WTC11 (cell line): ENCODE measurements at regions not wholly inside any gene's neighbourhood (a gene's known extent, or its start where the extent isn't known, plus 50 kb on each side); places are given as distances from the start of the nearest gene placed in this dataset.

Experiments
- ATAC-seq: fragments of 200-7000 bp; cut with Tn5 transposase; 2 replicates; pipeline ENCODE4 v1.10.0; 2021; ENCODE audit warnings: mild to moderate bottlenecking, moderate library complexity
- CTCF ChIA-PET: fragments of 300-600 bp; sonication (Branson Sonifier 250); formaldehyde crosslinking; loops from one replicate; lab custom pipeline; 2021; ENCODE audit warnings: antibody characterized with exemption; lab: Charles Lee
- POLR2A ChIA-PET: fragments of 350-600 bp; sonication (Branson Sonifier 250); formaldehyde crosslinking; loops from one replicate; lab custom pipeline; 2021; ENCODE audit warnings: antibody characterized with exemption; lab: Charles Lee
- DNase-seq: peaks from one replicate; pipeline ENCODE4 v3.0.0; 2021; ENCODE audit warnings: low spot score
- H3K27ac Mint-ChIP-seq: 2 replicates; pipeline ENCODE4 v1.8.0; 2021; ENCODE audit warnings: mixed read lengths
- H3K27me3 Mint-ChIP-seq: 2 replicates; pipeline ENCODE4 v1.8.0; 2021; ENCODE audit warnings: low read depth, mild to moderate bottlenecking, moderate library complexity, mixed read lengths
- H3K36me3 Mint-ChIP-seq: 2 replicates; pipeline ENCODE4 v1.8.0; 2021; ENCODE audit warnings: mixed read lengths
- H3K4me1 Mint-ChIP-seq: 2 replicates; pipeline ENCODE4 v1.8.0; 2022; ENCODE audit warnings: mixed read lengths
- H3K4me3 Mint-ChIP-seq: 2 replicates; pipeline ENCODE4 v1.8.0; 2021; ENCODE audit warnings: mild to moderate bottlenecking, moderate library complexity, mixed read lengths
- H3K9me3 Mint-ChIP-seq: 2 replicates; pipeline ENCODE4 v1.8.0; 2021; ENCODE audit warnings: mixed read lengths
- ATF6 ChIP-seq: sonication (generic); formaldehyde crosslinking; IDR thresholded peaks from 2 replicates; pipeline ENCODE4 v1.8.1; 2023; ENCODE audit warnings: mild to moderate bottlenecking, missing genetic modification reagents
- CREM ChIP-seq: sonication (generic); formaldehyde crosslinking; IDR thresholded peaks from 2 replicates; pipeline ENCODE4 v1.8.1; 2022; ENCODE audit warnings: mild to moderate bottlenecking, missing genetic modification reagents, moderate library complexity
- ETV6 ChIP-seq: sonication (generic); formaldehyde crosslinking; IDR thresholded peaks from 2 replicates; pipeline ENCODE4 v1.8.1; 2022; ENCODE audit warnings: mild to moderate bottlenecking, missing genetic modification reagents
- FOXP1 ChIP-seq: sonication (generic); formaldehyde crosslinking; IDR thresholded peaks from 2 replicates; pipeline ENCODE4 v1.8.0; 2022; ENCODE audit warnings: missing genetic modification reagents, mild to moderate bottlenecking, moderate library complexity, borderline replicate concordance
- GABPB1 ChIP-seq: sonication (generic); formaldehyde crosslinking; IDR thresholded peaks from 2 replicates; pipeline ENCODE4 v1.8.1; 2023; ENCODE audit warnings: mild to moderate bottlenecking, missing genetic modification reagents
- GRHL2 ChIP-seq: fragments of 250-450 bp; sonication (Bioruptor Pico); IDR thresholded peaks from 2 replicates; pipeline ENCODE4 v1.8.0; 2022; ENCODE audit warnings: mild to moderate bottlenecking, moderate library complexity; ENCODE audit not compliant: insufficient replicate concordance, severe bottlenecking
- HMGA2 ChIP-seq: fragments of 250-450 bp; sonication (Bioruptor Pico); IDR thresholded peaks from 2 replicates; pipeline ENCODE4 v1.4.0; 2021; ENCODE audit warnings: mild to moderate bottlenecking, moderate library complexity
- HMGXB4 ChIP-seq: sonication (generic); formaldehyde crosslinking; IDR thresholded peaks from 2 replicates; pipeline ENCODE4 v1.8.1; 2023; ENCODE audit warnings: mild to moderate bottlenecking, moderate library complexity, missing genetic modification reagents
- JAZF1 ChIP-seq: fragments of 250-450 bp; sonication (Bioruptor Pico); IDR thresholded peaks from 2 replicates; pipeline ENCODE4 v1.9.0; 2021; ENCODE audit warnings: moderate library complexity, mild to moderate bottlenecking, inconsistent platforms
- NFE2L1 ChIP-seq: sonication (generic); formaldehyde crosslinking; IDR thresholded peaks from 2 replicates; pipeline ENCODE4 v1.8.1; 2023; ENCODE audit warnings: missing genetic modification reagents
- NFYB ChIP-seq: sonication (generic); formaldehyde crosslinking; conservative IDR thresholded peaks from 2 replicates; pipeline ENCODE4 v1.8.0; 2022; ENCODE audit warnings: low read depth, missing genetic modification reagents
- NR1H2 ChIP-seq: sonication (generic); formaldehyde crosslinking; IDR thresholded peaks from 2 replicates; pipeline ENCODE4 v1.9.0; 2021; ENCODE audit warnings: mild to moderate bottlenecking, moderate library complexity, missing genetic modification reagents
- RELA ChIP-seq: sonication (generic); formaldehyde crosslinking; IDR thresholded peaks from 2 replicates; pipeline ENCODE4 v1.8.1; 2022; ENCODE audit warnings: missing genetic modification reagents, mild to moderate bottlenecking, borderline replicate concordance
- ZBTB21 ChIP-seq: sonication (generic); formaldehyde crosslinking; IDR thresholded peaks from 2 replicates; pipeline ENCODE4 v1.8.1; 2023; ENCODE audit warnings: mild to moderate bottlenecking, missing genetic modification reagents, borderline replicate concordance
- ZBTB43 ChIP-seq: sonication (generic); formaldehyde crosslinking; IDR thresholded peaks from 2 replicates; pipeline ENCODE4 v1.8.1; 2023; ENCODE audit warnings: mild to moderate bottlenecking, missing genetic modification reagents
- ZNF138 ChIP-seq: sonication (generic); formaldehyde crosslinking; conservative IDR thresholded peaks from 2 replicates; pipeline ENCODE4 v1.8.1; 2022; ENCODE audit warnings: mild to moderate bottlenecking, moderate library complexity, missing genetic modification reagents
- ZNF281 ChIP-seq: sonication (generic); formaldehyde crosslinking; IDR thresholded peaks from 2 replicates; pipeline ENCODE4 v1.8.0; 2023; ENCODE audit warnings: mild to moderate bottlenecking, missing genetic modification reagents
- TF ChIP-seq, protein P1 (sequence below): sonication (generic); formaldehyde crosslinking; conservative IDR thresholded peaks from 2 replicates; pipeline ENCODE4 v1.8.1; 2022; ENCODE audit warnings: mild to moderate bottlenecking, missing genetic modification reagents
- TF ChIP-seq, protein P2 (sequence below): sonication (generic); formaldehyde crosslinking; IDR thresholded peaks from 2 replicates; pipeline ENCODE4 v1.8.1; 2023; ENCODE audit warnings: mild to moderate bottlenecking, missing genetic modification reagents, borderline replicate concordance
- TF ChIP-seq, protein P3 (sequence below): sonication (generic); formaldehyde crosslinking; IDR thresholded peaks from 2 replicates; pipeline ENCODE4 v1.8.1; 2023; ENCODE audit warnings: mild to moderate bottlenecking, missing genetic modification reagents, moderate library complexity

- TF ChIP-seq JAZF1 (CRISPR knock-in tag): no peak
- TF ChIP-seq GRHL2 (CRISPR knock-in tag): no peak
- TF ChIP-seq, all 79 proteins: peak for 0
Observed at GRCh38 chr6:4394786-4395185, 259.4 kb upstream of the ECI2 start (continued).

- TF ChIP-seq, protein P1, sequence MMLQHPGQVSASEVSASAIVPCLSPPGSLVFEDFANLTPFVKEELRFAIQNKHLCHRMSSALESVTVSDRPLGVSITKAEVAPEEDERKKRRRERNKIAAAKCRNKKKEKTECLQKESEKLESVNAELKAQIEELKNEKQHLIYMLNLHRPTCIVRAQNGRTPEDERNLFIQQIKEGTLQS (CRISPR knock-in tag): no peak
- TF ChIP-seq, protein P2, sequence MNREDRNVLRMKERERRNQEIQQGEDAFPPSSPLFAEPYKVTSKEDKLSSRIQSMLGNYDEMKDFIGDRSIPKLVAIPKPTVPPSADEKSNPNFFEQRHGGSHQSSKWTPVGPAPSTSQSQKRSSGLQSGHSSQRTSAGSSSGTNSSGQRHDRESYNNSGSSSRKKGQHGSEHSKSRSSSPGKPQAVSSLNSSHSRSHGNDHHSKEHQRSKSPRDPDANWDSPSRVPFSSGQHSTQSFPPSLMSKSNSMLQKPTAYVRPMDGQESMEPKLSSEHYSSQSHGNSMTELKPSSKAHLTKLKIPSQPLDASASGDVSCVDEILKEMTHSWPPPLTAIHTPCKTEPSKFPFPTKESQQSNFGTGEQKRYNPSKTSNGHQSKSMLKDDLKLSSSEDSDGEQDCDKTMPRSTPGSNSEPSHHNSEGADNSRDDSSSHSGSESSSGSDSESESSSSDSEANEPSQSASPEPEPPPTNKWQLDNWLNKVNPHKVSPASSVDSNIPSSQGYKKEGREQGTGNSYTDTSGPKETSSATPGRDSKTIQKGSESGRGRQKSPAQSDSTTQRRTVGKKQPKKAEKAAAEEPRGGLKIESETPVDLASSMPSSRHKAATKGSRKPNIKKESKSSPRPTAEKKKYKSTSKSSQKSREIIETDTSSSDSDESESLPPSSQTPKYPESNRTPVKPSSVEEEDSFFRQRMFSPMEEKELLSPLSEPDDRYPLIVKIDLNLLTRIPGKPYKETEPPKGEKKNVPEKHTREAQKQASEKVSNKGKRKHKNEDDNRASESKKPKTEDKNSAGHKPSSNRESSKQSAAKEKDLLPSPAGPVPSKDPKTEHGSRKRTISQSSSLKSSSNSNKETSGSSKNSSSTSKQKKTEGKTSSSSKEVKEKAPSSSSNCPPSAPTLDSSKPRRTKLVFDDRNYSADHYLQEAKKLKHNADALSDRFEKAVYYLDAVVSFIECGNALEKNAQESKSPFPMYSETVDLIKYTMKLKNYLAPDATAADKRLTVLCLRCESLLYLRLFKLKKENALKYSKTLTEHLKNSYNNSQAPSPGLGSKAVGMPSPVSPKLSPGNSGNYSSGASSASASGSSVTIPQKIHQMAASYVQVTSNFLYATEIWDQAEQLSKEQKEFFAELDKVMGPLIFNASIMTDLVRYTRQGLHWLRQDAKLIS: no peak
- TF ChIP-seq HMGA2: no peak
- TF ChIP-seq NR1H2 (CRISPR knock-in tag): no peak
- TF ChIP-seq, protein P3, sequence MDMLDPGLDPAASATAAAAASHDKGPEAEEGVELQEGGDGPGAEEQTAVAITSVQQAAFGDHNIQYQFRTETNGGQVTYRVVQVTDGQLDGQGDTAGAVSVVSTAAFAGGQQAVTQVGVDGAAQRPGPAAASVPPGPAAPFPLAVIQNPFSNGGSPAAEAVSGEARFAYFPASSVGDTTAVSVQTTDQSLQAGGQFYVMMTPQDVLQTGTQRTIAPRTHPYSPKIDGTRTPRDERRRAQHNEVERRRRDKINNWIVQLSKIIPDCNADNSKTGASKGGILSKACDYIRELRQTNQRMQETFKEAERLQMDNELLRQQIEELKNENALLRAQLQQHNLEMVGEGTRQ (CRISPR knock-in tag): no peak
- TF ChIP-seq ETV6 (CRISPR knock-in tag): no peak
- no peak for TF ChIP-seq FOXP1
- TF ChIP-seq NFE2L1 (CRISPR knock-in tag): no peak
- no peak for TF ChIP-seq RELA
- TF ChIP-seq ATF6 (CRISPR knock-in tag): no peak
- no peak for TF ChIP-seq GABPB1
- TF ChIP-seq ZBTB21 (CRISPR knock-in tag): no peak
- TF ChIP-seq CREM (CRISPR knock-in tag): no peak
- TF ChIP-seq ZNF138 (CRISPR knock-in tag): no peak
- H3K9me3 Mint-ChIP-seq: peaks cover 25% of the 10 kb centered on the region
- no peak overlapping the region for H3K4me3 Mint-ChIP-seq
- ChIA-PET CTCF (no interaction called here), POLR2A (no interaction called here)
- no peak overlapping the region for H3K27ac Mint-ChIP-seq
- DNase-seq: peak; percentile 28
- peaks cover 18% of the 10 kb centered on the region for H3K4me1 Mint-ChIP-seq
- peaks cover 19% of the 10 kb centered on the region for H3K36me3 Mint-ChIP-seq
- peak; percentile 41; the same call in 1 of the 2 replicates for ATAC-seq
- H3K27me3 Mint-ChIP-seq: peaks cover 13% of the 10 kb centered on the region
Observed at GRCh38 chr6:4388675-4389074, 253.3 kb upstream of the ECI2 start.

GRCh38 chr6:4384656-4385055, 249.3 kb upstream of the ECI2 start:
- peak overlapping the region; percentile 20; the same call in 1 of the 2 replicates for H3K4me3 Mint-ChIP-seq
- no peak for TF ChIP-seq HMGXB4
- TF ChIP-seq NFYB: no peak
- no peak for TF ChIP-seq ZNF281 (CRISPR knock-in tag)
- no peak for TF ChIP-seq ZBTB43
- no peak for TF ChIP-seq HMGA2

More at GRCh38 chr6:4384656-4385055, 249.3 kb upstream of the ECI2 start:
- ATAC-seq: peak; percentile 48
- Mint-ChIP-seq H3K36me3 (peaks cover 36% of the 10 kb centered on the region), H3K27me3 (peaks cover 21% of the 10 kb centered on the region), H3K9me3 (peaks cover 51% of the 10 kb centered on the region), H3K4me1 (peaks cover 22% of the 10 kb centered on the region), H3K27ac (no peak overlapping the region)
- POLR2A ChIA-PET: interaction anchor here (0.6 kb wide), 1 partner anchor 407 kb away, joined by 3 read pairs; no protein-coding TSS in a partner anchor
- DNase-seq: no peak
- CTCF ChIA-PET: interaction anchor here (0.9 to 1.1 kb wide), 2 partner anchors 11 to 211 kb away, joined by 3 read pairs; no protein-coding TSS in a partner anchor
